ENCODE measurements at regions not wholly inside any gene's neighbourhood (a gene's known extent, or its start where the extent isn't known, plus 50 kb on each side); places are given as distances from the start of the nearest gene placed in this dataset.

DNA sequence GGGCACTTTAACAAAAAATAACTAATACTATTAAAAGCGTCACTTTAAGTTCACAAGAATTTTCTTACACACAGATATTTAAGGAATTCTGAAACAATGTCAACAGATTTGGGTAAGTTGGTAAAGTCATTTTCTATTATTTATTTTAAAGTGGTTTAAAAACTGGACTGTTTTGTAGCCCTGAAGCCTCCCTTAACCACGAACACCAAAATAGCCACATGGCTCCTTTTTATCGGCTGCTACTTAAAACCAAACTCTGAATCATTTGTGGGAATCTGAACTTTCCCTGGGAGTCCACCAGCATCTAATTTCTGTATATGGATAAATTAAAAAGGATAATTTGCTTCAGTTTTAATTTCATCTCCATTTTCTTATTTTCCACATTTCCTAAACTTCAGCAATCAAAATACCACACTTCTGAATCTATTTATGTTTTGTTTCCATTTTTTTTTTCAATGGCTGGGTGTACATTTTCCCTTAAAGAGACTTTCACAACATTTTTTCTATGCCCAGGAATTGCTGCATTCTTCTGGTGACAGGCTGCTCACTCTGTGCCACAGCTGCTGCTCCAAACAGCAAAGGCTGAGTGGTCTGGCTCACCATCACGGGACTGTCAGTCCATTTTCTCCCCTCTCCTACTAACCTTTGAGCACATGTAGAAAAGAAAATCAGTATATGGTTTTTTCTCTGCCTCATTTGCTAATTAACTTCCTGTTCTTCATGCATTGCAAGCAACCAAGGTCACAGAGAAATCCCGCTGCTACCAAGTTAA lies 255.5 kb upstream of the KCNJ16 start:
- no peak for DNase-seq (ENCODE audit: low read depth in 4 of 4, low spot score in 3 of 4)

DNA sequence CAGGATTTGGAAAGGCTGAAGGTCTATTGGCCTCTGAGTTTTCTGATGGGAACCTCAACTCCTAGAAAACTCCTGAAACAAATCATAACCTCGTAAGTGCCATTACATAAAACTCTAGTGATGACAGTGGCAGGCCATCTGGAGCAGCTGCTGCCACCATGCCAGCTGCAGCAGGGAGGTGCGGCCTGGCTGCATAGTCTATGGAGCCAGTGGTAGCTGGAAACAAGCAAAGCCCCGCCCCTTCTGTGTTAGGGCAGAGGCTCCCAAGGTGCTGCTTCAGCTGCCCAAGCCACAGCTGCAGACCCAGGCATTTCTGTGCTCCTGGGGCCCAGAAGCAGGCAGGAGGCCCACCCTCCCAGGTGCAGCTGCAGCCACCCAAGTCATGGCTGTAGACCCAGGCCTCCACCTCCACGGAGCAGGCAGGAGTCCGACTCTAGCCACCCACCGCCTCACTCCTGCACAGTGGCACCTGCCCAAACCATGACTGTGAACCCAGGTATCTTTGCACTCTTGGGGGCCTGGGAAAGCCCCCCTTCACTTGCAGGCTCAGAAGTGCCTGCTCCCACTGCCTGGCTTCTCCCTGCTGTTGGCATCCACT lies 254.1 kb upstream of the KCNJ16 start:
- DNase-seq (ENCODE audit: low read depth in 4 of 4, low spot score in 3 of 4): no peak

DNA sequence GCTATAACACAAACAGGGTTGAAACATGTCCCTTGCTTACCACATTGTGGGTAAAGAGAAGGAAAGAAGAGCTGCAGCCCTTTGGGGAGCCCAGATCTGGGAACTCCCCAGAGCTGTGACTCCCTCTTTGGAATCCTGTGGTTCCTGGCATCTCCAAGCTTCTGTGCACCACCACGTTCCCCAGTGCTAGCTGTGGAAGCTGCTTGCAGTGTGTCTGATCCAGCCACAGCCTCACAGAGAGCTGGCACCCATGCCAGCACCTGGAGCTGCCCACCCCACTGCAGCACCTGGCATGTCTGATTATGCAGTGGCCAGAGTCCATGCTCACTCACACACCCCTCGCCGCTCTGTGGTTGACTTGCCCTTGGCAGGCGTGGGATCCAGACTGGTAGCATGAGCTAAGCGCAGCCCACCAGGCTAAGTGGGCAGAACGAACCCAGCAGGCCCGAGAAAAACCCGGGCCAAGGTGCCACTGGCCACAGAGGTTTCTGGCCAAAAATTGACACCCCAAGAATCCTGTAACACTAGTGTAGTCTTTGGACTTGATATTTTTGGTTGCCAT lies 252.6 kb upstream of the KCNJ16 start:
- no peak for DNase-seq (ENCODE audit: low read depth in 4 of 4, low spot score in 3 of 4)

DNA sequence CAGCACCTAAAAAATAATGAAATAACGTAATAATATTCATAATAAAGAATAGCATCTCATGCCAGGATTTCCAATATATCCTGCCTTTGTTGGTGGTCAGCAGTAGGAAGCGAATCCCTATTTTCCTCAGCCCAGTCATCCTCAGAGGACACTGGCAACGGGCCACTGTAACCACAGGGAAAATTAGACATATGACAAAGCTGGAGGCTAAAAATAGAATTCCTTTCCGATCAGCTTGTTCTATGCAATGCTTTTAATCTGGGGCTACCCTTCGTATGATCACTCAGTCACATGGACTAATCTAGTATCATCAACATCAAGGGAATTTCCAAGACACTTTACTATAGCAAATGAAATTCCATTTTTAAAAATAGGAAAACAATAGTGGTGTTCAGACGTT lies 246.9 kb upstream of the KCNJ16 start:
- no peak for DNase-seq (ENCODE audit: low read depth in 4 of 4, low spot score in 3 of 4)

DNA sequence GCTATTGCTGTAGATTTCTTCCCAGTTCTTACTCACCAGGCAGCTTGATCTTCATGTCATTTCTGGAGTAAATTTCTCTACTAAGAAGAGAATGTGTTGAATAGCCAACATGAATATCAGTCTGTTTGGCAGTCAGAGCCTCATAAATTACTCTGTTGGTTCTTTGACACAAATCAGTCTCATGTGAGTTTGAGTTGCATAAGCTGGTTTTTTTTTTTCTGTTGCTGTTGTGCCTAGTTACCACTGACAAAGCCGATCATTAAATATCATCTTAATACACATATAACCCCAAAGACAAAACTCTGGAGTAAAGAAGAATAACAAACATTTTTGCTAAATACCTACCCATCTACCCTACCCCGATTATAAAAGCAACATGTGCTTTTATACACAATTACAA lies 240.5 kb upstream of the KCNJ16 start:
- DNase-seq (ENCODE audit: low read depth in 4 of 4, low spot score in 3 of 4): no peak

DNA sequence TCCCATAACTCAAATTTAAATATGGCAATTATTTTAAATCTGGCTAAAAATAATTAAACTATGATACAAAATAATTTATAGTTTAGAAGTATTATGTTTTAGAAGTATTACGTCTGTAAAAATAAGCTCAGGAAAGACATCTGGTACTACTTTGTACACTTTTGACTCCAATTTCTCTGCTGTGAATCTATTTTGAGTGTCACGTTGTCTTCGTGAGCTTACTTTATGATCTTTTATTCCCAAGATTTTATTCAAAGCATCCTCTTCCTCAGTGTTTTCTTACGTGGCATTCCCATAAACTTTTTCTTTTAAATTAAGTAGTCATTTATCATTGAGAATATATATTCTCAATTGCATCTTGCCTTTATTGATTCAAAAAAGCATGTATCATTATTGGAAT lies 223.3 kb upstream of the KCNJ16 start:
- DNase-seq (ENCODE audit: low read depth in 4 of 4, low spot score in 3 of 4): no peak

DNA sequence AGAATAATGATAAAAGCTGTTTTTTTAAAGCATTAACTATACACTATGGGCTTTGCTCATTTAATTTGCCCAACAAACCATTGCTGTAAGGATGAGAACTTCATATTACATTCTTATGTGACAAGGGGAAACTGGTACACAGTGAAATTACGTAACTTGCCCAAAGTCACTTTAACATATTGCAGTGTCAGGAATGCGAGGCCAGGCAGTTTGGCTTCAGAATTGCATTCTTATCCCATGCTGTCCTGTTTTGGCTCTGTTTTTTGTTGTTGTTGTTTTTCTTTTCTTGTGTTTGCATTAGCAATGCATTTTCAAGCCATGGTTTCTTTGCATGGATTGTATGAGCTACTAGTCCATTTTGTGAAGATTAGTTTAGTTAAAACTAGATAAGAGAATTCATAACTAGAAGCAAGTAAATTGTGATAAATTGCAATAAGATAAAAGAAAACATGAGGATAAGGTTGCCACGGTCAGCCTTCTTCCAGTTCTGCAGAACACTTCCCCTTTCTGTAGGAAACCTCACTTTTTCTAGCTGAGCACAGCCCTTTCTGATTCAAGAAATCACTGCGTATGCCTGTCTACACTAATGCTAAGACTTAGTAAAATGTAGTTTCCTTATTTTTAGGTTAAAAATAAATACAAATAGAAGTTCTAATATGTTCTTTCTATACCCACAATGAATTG lies 221.3 kb upstream of the KCNJ16 start:
- no peak for DNase-seq (ENCODE audit: low read depth in 4 of 4, low spot score in 3 of 4)

DNA sequence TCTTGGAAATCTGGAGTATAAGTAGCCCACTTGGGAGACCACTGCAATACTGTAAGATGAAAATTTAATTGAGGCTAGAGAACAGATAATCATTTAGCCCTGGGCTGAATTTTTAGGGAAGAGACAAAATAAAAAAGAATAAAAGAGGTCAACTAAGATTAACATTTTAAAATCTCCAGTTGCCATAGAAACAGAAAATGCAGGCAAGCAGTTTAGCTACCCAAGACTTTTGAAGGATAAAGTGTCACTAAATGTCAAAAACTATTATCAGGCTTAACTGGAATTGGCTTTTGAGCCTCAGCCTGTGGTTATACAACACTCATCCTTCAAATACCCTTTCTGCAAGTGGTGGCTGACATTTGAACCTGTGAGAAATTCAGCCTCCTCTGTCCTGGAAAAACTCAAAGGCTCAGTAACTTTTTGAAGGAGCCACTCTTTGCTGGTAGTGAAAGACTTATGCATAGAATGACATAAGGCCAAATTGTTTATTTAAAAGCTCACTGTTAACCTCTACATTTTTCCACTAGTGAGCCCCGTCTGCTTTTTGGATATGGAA lies 220.7 kb upstream of the KCNJ16 start:
- DNase-seq (ENCODE audit: low read depth in 4 of 4, low spot score in 3 of 4): no peak

DNA sequence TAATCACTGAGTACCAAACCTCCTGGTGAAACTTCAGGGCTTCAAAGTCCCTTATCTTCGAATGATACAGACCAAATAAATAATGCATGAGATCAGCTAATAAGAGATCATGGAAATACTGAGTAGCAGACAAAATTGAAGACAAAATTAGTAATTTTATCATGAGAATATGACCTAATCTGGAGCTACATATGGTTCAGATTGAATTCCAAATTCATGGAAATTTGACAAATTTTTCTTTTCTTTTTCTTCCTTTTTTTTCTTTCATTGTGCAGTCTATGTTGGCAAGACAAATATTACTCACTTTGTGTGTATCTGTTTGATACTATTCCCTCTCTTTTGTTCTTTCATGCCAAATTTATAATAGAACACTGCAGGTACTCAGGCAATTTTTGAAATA lies 218.1 kb upstream of the KCNJ16 start:
- DNase-seq (ENCODE audit: low read depth in 4 of 4, low spot score in 3 of 4): no peak

DNA sequence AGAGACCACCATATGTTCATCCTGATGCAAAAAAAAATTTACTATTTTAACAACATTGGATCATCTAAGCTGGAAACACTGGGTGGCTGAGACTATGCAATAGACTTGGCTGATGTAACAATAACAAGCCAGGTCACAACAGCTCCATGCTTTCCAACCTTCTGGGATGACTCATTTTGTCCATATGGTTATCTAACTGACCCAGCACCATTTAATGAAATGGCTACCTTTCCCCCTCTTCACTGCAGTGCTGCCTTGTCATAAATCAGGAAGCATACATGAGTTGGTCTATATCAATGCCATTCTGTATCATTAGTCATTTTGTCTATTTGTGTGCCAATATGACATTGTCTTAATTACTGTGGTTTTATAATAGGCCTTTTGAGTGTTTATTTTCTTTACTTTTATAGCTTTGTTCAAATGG lies 217.6 kb upstream of the KCNJ16 start:
- DNase-seq (ENCODE audit: low read depth in 4 of 4, low spot score in 3 of 4): no peak

DNA sequence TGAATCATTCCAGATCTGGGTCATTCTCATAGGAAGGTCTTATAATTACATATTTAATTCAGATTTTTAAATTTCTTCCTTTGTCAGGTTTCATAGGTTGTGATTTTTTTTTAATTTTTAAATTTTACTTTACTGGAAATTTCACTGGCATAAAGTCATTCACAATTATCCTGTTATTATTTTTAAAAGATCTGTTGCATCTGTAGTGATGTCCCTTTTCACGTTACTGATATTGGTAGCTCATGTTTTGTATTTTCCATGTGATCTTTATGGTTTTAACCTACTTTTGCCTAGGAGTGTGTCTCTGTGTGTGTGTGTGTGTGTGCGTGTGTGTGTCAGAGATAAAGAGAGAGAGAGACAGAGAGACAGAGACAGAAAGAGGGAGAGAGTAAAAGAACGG lies 216.6 kb upstream of the KCNJ16 start:
- DNase-seq (ENCODE audit: low read depth in 4 of 4, low spot score in 3 of 4): no peak

DNA sequence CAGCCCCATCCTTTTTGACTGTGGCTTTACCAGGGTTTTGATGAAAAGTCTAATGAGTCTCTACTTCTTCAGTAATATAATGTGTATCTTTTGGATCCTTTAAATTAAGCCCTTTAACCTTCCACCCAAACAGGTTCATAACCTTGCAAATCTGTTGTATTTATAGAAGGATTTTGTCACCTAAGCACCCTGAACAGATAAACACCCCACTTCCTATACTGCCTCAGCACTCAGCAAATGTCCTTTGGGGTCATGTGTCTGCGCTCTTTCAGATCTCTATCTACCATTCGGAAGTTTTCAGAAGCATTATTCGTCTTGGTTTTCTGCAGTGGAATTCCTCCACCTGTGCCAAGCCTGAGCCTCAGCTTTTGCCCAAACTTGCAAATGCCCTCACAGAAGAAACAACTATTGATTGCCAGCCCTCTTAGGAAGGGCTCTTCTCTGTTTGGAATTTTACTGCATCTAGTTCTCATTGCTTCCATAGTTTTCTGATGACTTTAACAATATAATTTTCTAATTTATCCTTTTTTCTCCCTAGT lies 214.8 kb upstream of the KCNJ16 start:
- no peak for DNase-seq (ENCODE audit: low read depth in 4 of 4, low spot score in 3 of 4)

DNA sequence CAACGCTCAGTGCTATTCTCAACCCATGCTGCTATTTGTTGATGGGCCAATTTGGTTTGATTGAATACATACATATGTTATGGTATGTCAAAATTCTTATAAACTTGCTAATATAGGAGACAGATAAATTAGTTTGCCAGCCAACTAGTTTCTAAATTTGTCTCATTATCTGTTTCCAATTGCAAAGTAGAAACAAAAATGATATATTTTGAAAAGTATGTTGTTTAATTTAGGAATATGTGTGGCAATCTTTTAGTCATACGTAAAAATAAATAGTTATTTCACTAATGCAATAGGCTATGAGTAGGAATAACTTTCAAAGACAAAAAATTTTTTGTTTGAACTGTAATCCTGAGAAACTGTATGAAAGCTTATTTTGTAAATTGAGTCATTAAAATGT lies 210.6 kb upstream of the KCNJ16 start:
- DNase-seq (ENCODE audit: low read depth in 4 of 4, low spot score in 3 of 4): no peak

DNA sequence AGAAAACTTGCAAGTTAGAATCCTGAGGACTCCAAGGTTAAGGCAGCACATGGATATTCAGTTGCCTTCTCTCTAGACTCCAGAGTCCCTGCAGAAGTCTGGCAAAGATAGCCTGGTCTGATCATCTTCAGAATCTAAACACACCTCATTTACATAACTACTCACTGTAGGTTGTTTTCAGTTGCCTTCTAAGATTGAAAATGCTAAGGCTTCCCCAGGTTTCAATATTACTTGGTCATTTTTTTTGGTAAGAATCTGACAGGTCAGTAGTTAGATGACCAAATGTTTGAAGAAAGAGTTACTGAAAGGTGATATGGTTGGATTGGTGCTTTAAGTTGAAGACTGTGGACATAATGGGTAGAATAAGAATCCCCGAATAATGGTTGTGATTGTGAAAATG lies 205.4 kb upstream of the KCNJ16 start:
- DNase-seq (ENCODE audit: low read depth in 4 of 4, low spot score in 3 of 4): no peak

DNA sequence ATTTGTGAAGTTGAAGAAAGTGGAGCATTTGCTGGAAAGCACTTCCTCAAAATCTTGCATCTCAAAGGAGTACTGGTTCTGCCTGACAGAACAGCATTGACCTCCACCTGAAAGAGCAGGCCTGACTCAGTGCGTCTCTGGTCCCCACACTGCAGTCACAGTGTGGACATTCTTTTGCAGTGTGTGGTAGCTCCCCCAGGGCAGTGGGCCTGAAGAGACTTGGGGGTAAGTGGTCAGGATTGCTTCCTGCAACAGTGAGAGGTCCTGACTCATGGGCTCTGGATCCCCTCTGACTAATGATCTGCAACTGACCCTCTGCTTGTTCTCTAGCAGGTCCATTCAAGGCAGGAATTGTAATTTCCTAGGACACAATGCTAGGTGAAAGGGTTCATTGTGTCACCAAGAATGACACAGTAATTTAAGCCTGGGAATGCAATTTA lies 204.9 kb upstream of the KCNJ16 start:
- no peak for DNase-seq (ENCODE audit: low read depth in 4 of 4, low spot score in 3 of 4)

DNA sequence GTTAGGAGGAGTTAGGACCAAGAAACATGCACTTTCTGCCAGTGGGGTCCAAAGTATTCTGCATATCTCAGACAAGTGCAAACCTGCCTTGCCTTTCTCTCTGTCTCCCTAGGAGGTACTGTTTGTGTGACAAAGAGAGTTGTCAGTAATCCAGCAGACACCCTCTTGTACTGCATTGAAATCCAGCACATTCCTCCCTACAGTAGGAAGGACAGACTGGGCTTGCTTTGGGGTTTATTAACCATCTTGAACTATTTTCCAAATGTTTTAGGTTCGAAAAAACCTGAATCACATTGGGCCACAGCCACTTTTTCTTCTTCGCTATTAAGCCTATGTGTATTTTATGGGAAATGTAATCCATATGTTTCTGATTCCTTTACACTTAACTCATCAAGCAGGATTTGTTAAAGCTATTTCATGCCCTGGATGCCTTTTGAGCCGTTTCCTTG lies 204.2 kb upstream of the KCNJ16 start:
- no peak for DNase-seq (ENCODE audit: low read depth in 4 of 4, low spot score in 3 of 4)

DNA sequence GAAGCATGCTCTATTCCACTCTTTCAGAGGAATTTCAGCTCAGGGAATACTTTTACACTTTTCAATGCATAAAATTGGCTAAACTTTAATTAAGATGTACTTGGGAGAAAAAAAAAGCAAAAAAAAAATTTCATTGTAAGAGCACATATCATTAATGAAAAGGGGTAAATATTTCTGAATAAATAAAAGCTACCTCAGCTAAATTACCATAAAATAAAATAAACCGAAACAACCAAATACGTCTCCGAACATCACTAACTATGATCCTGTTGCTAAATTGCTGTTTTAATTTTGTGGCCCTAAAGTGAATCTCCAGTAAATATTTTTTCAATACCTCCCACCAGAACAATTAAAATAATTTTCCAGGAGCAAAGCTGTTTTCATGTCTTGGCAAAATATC lies 203.7 kb upstream of the KCNJ16 start:
- DNase-seq (ENCODE audit: low read depth in 4 of 4, low spot score in 3 of 4): no peak

DNA sequence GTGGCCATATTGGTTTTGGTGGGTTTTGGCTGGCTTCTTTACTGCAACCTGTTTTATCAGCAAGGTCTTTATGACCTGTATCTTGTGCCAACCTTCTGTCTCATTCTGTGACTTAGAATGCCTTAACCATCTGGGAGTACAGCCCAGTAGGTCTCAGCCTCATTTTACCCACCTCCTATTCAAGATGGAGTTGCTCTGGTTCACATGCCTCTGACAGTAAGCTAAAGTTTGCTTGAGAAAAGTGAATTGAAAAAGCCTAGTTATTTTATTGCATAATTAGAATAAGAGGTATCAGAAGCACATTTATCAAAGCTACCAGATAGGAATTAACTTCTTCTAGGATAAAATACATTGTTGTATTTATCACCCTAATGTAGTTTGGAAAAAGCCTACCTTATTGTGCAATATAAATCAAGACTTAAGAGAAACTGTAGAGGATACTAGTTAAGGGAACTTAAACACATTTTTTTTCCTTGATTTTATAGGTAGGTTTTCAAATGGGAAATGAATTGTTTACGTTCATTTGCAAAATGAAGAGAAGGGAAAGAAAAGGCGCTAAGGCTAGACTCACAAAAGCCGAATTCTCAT lies 202.3 kb upstream of the KCNJ16 start:
- no peak for DNase-seq (ENCODE audit: low read depth in 4 of 4, low spot score in 3 of 4)

DNA sequence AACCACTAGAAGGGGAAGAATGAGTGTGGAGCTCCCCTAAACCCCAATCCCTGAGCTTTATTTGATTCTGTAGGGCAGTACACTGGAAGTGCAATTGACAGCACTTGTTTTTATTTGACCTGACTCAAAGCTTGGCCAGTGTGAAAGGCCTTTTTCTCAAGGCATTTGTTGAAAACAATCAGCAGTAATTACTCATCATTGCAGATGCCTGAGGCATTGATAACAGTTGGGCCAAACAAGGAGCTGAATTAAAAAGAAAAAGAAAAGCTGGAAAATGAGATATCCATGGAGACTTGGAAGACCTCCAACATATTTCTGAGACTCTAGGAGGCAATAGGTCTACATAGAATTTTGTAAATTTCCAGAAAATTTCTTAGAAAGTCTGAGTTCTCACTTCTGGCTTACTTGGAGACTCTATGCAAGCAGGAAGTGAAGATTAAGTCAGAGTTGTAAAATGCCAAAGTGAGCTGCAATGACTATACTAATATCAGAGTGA lies 200.8 kb upstream of the KCNJ16 start:
- no peak for DNase-seq (ENCODE audit: low read depth in 4 of 4, low spot score in 3 of 4)

DNA sequence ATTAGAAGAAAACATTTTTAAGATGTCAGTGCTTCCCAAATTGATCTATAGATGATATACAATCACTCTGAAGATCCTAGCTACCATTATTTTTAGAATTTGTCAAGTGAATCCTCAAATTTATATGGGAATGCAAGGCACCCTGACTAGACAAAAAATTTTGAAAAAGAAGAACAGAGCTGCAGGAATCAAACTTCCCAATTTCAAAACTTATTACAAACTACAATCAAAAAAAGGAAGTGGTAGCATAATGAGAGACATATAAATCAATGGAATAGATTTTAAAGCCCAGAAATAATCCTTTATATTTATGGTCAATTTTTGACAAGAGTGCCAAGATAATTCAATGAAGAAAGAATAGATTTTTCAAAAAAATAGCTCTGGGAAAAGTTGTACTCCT lies 198.3 kb upstream of the KCNJ16 start:
- no peak for DNase-seq (ENCODE audit: low read depth in 4 of 4, low spot score in 3 of 4)

All from right renal pelvis (tissue), 4 donors.